Naive B cell (primary cell): ENCODE measurements at regions not wholly inside any gene's neighbourhood (a gene's known extent, or its start where the extent isn't known, plus 50 kb on each side); places are given as distances from the start of the nearest gene placed in this dataset.

ENCODE experiments used
- ATAC-seq, 2 donors: fragments of 150-1000 bp; cut with Tn5 transposase; 2 replicates each; pipeline ENCODE4 v1.10.0; 2021; ENCODE audit warnings: low read depth in 2 of 2, mild to moderate bottlenecking in 2 of 2, moderate library complexity in 2 of 2
- DNase-seq: peaks from one replicate; pipeline ENCODE4 v3.0.0; 2022
- H3K27ac Mint-ChIP-seq, 6 donors: one replicate each; pipeline ENCODE4 v1.8.0; 2020 to 2022; ENCODE audit warnings: mild to moderate bottlenecking in 6 of 6, mixed read lengths in 6 of 6, moderate library complexity in 5 of 6, inconsistent platforms in 2 of 6
- H3K27me3 Mint-ChIP-seq, 3 donors: one replicate each; pipeline ENCODE4 v1.8.0; 2021 to 2022; ENCODE audit warnings: mixed read lengths in 3 of 3, mild to moderate bottlenecking in 1 of 3
- H3K36me3 Mint-ChIP-seq, 2 donors: one replicate each; pipeline ENCODE4 v1.8.0; 2020 to 2022; ENCODE audit warnings: mixed read lengths in 2 of 2, inconsistent platforms in 1 of 2, mild to moderate bottlenecking in 1 of 2
- H3K4me1 Mint-ChIP-seq, 3 donors: one replicate each; pipeline ENCODE4 v1.8.0; 2020 to 2022; ENCODE audit warnings: mixed read lengths in 3 of 3, inconsistent platforms in 1 of 3, mild to moderate bottlenecking in 1 of 3, moderate library complexity in 1 of 3
- H3K4me3 Mint-ChIP-seq, 8 donors: one replicate each; pipeline ENCODE4 v1.8.0; 2020 to 2022; ENCODE audit warnings: mild to moderate bottlenecking in 8 of 8, mixed read lengths in 8 of 8, moderate library complexity in 8 of 8, inconsistent platforms in 2 of 8
- H3K9me3 Mint-ChIP-seq, 7 donors: one replicate each; pipeline ENCODE4 v1.8.0; 2020 to 2022; ENCODE audit warnings: mixed read lengths in 7 of 7, mild to moderate bottlenecking in 5 of 7, inconsistent platforms in 2 of 7, moderate library complexity in 1 of 7

GRCh38 chr1:184141361-184141880 is 89.9 kb downstream of the TSEN15 start:
- H3K4me1 Mint-ChIP-seq, result no peaks in the 10 kb centered on the region
- peaks cover 0 to 7% (median 3%) of the 10 kb centered on the region in 7 donors for H3K9me3 Mint-ChIP-seq
- DNase-seq, result no peak
- ATAC-seq, result no peak
- H3K36me3 Mint-ChIP-seq, result peaks cover 0 to 6% of the 10 kb centered on the region in 2 donors
- peaks cover 11 to 25% (median 19%) of the 10 kb centered on the region in 3 donors for H3K27me3 Mint-ChIP-seq
- H3K4me3 Mint-ChIP-seq, result no peak overlapping the region
- H3K27ac Mint-ChIP-seq, result no peak overlapping the region

GRCh38 chr1:184143449-184143848 is 91.9 kb downstream of the TSEN15 start:
- no peaks in the 10 kb centered on the region for H3K4me1 Mint-ChIP-seq
- ATAC-seq (no peak), DNase-seq (no peak)
- peaks cover 15 to 32% (median 19%) of the 10 kb centered on the region in 3 donors for H3K27me3 Mint-ChIP-seq
- H3K36me3 Mint-ChIP-seq, result no peaks in the 10 kb centered on the region
- H3K9me3 Mint-ChIP-seq, result peaks cover 0 to 8% (median 1%) of the 10 kb centered on the region in 7 donors
- H3K27ac Mint-ChIP-seq, result no peak overlapping the region
- no peak overlapping the region for H3K4me3 Mint-ChIP-seq

- H3K4me3 Mint-ChIP-seq, result no peak overlapping the region
- H3K9me3 Mint-ChIP-seq, result peaks cover 0 to 8% (median 0%) of the 10 kb centered on the region in 7 donors
- H3K4me1 Mint-ChIP-seq, result no peaks in the 10 kb centered on the region
- no peaks in the 10 kb centered on the region for H3K36me3 Mint-ChIP-seq
- DNase-seq, result no peak
- ATAC-seq, result no peak
- peaks cover 15 to 32% (median 19%) of the 10 kb centered on the region in 3 donors for H3K27me3 Mint-ChIP-seq
- H3K27ac Mint-ChIP-seq, result no peak overlapping the region
Measured at GRCh38 chr1:184145083-184145482, 93.6 kb downstream of the TSEN15 start.

- H3K36me3 Mint-ChIP-seq, result no peaks in the 10 kb centered on the region
- no peak for ATAC-seq
- peaks cover 16 to 34% (median 20%) of the 10 kb centered on the region in 3 donors for H3K27me3 Mint-ChIP-seq
- H3K4me1 Mint-ChIP-seq, result no peaks in the 10 kb centered on the region
- no peak for DNase-seq
- H3K4me3 Mint-ChIP-seq, result no peak overlapping the region
- H3K9me3 Mint-ChIP-seq, result peaks cover 0 to 8% (median 0%) of the 10 kb centered on the region in 7 donors
- no peak overlapping the region for H3K27ac Mint-ChIP-seq
Measured at GRCh38 chr1:184146202-184146601, 94.7 kb downstream of the TSEN15 start.

GRCh38 chr1:184150776-184151531 is 99.4 kb downstream of the TSEN15 start:
- Mint-ChIP-seq H3K9me3 (peaks cover 0 to 8% (median 0%) of the 10 kb centered on the region in 7 donors), H3K27me3 (peaks cover 36 to 44% (median 38%) of the 10 kb centered on the region in 3 donors), H3K27ac (no peak overlapping the region)

GRCh38 chr1:184152434-184152898 is 100.9 kb downstream of the TSEN15 start:
- H3K27me3 Mint-ChIP-seq, result peaks cover 38 to 41% (median 38%) of the 10 kb centered on the region in 3 donors
- H3K9me3 Mint-ChIP-seq, result peaks cover 0 to 1% (median 0%) of the 10 kb centered on the region in 7 donors
- no peak overlapping the region for H3K27ac Mint-ChIP-seq
- peaks cover 7 to 16% (median 14%) of the 10 kb centered on the region in 3 donors for H3K4me1 Mint-ChIP-seq
- H3K4me3 Mint-ChIP-seq, result peak overlapping the region in 5 of 8 donors; percentile 4 to 68 (median 14)
- peaks cover 0 to 11% of the 10 kb centered on the region in 2 donors for H3K36me3 Mint-ChIP-seq
- no peak for DNase-seq
- no peak for ATAC-seq

More at GRCh38 chr1:184150776-184151531, 99.4 kb downstream of the TSEN15 start:
- Mint-ChIP-seq H3K36me3 (peaks cover 0 to 11% of the 10 kb centered on the region in 2 donors), H3K4me3 (no peak overlapping the region), H3K4me1 (peaks cover 7 to 16% (median 14%) of the 10 kb centered on the region in 3 donors)
- no peak for DNase-seq
- ATAC-seq, result no peak

- Mint-ChIP-seq H3K27ac (peak overlapping the region in 1 of 6 donors; percentile 12), H3K27me3 (peaks cover 34 to 36% (median 36%) of the 10 kb centered on the region in 3 donors), H3K9me3 (peaks cover 0 to 1% (median 0%) of the 10 kb centered on the region in 7 donors), H3K4me1 (peaks cover 7 to 16% (median 14%) of the 10 kb centered on the region in 3 donors), H3K4me3 (peak overlapping the region in 4 of 8 donors; percentile 5 to 68 (median 32)), H3K36me3 (peaks cover 0 to 11% of the 10 kb centered on the region in 2 donors)
- ATAC-seq (no peak), DNase-seq (no peak)
Measured at GRCh38 chr1:184152974-184153373, 101.4 kb downstream of the TSEN15 start.

- DNase-seq, result no peak
- Mint-ChIP-seq H3K36me3 (peaks cover 0 to 11% of the 10 kb centered on the region in 2 donors), H3K27me3 (peaks cover 33 to 35% (median 34%) of the 10 kb centered on the region in 3 donors), H3K27ac (no peak overlapping the region), H3K9me3 (peaks cover 0 to 1% (median 0%) of the 10 kb centered on the region in 7 donors), H3K4me1 (peaks cover 7 to 16% (median 14%) of the 10 kb centered on the region in 3 donors), H3K4me3 (no peak overlapping the region)
- ATAC-seq, result no peak
Measured at GRCh38 chr1:184153731-184154130, 102.2 kb downstream of the TSEN15 start.

- no peak overlapping the region for H3K4me3 Mint-ChIP-seq
- peaks cover 26 to 31% (median 27%) of the 10 kb centered on the region in 3 donors for H3K27me3 Mint-ChIP-seq
- no peak for ATAC-seq
Measured at GRCh38 chr1:184156521-184157393, 105.2 kb downstream of the TSEN15 start.

GRCh38 chr1:184157394-184157742 is 105.8 kb downstream of the TSEN15 start:
- Mint-ChIP-seq H3K4me1 (peaks cover 7 to 11% (median 11%) of the 10 kb centered on the region in 3 donors), H3K27me3 (peaks cover 21 to 26% (median 24%) of the 10 kb centered on the region in 3 donors), H3K9me3 (peaks cover 0 to 1% (median 0%) of the 10 kb centered on the region in 7 donors), H3K4me3 (no peak overlapping the region), H3K36me3 (peaks cover 0 to 11% of the 10 kb centered on the region in 2 donors), H3K27ac (no peak overlapping the region)
- DNase-seq (no peak), ATAC-seq (no peak)

More at GRCh38 chr1:184156521-184157393, 105.2 kb downstream of the TSEN15 start:
- H3K36me3 Mint-ChIP-seq, result peaks cover 0 to 11% of the 10 kb centered on the region in 2 donors
- no peak for DNase-seq
- no peak overlapping the region for H3K27ac Mint-ChIP-seq
- peaks cover 0 to 1% (median 0%) of the 10 kb centered on the region in 7 donors for H3K9me3 Mint-ChIP-seq
- H3K4me1 Mint-ChIP-seq, result peaks cover 7 to 16% (median 14%) of the 10 kb centered on the region in 3 donors

- peaks cover 0 to 7% of the 10 kb centered on the region in 2 donors for H3K36me3 Mint-ChIP-seq
- H3K4me3 Mint-ChIP-seq, result no peak overlapping the region
- ATAC-seq (no peak), DNase-seq (no peak)
- no peaks in the 10 kb centered on the region for H3K4me1 Mint-ChIP-seq
- no peak overlapping the region for H3K27ac Mint-ChIP-seq
- H3K27me3 Mint-ChIP-seq, result peaks cover 6 to 10% (median 7%) of the 10 kb centered on the region in 3 donors
- peaks cover 0 to 1% (median 0%) of the 10 kb centered on the region in 7 donors for H3K9me3 Mint-ChIP-seq
Measured at GRCh38 chr1:184158896-184159681, 107.6 kb downstream of the TSEN15 start.

- peaks cover under 1 to 5% (median 2%) of the 10 kb centered on the region in 3 donors for H3K4me1 Mint-ChIP-seq
- no peak for ATAC-seq
- H3K9me3 Mint-ChIP-seq, result peaks cover 0 to 6% (median 0%) of the 10 kb centered on the region in 7 donors
- no peak overlapping the region for H3K4me3 Mint-ChIP-seq
- no peaks in the 10 kb centered on the region for H3K36me3 Mint-ChIP-seq
- H3K27me3 Mint-ChIP-seq, result peaks cover 0 to 3% (median 0%) of the 10 kb centered on the region in 3 donors
- H3K27ac Mint-ChIP-seq, result no peak overlapping the region
- no peak for DNase-seq
Measured at GRCh38 chr1:184160236-184160635, 108.7 kb downstream of the TSEN15 start.
